GM12874 (cell line): ENCODE measurements at regions not wholly inside any gene's neighbourhood (a gene's known extent, or its start where the extent isn't known, plus 50 kb on each side); places are given as distances from the start of the nearest gene placed in this dataset.

Experiments
- TF ChIP-seq, protein P1 (sequence below): IDR thresholded peaks from 2 replicates; pipeline ENCODE4 v1.5.1; 2011; ENCODE audit warnings: low read depth, mild to moderate bottlenecking, control low read depth, low read length, moderate library complexity; ENCODE audit not compliant: insufficient read depth

DNA sequence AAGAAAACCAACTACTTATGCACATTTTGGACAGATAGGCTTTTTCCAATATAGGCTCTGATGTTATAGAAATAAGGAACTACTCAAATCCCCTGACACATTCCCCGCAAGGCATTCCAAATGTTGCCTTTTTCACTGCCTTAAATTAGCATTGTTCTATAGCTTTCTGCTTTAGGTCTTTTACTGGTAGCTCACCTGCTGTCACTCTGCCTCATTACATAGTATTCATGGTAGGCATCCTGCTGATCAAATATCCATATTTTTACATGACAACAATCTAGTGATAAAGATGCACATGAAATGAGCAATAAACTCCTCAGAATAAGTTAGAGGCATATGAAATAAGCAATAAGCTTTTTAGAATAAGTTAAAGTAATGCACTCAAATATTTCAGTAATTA, 542.7 kb downstream of the FAM133A start:
- TF ChIP-seq, protein P1, sequence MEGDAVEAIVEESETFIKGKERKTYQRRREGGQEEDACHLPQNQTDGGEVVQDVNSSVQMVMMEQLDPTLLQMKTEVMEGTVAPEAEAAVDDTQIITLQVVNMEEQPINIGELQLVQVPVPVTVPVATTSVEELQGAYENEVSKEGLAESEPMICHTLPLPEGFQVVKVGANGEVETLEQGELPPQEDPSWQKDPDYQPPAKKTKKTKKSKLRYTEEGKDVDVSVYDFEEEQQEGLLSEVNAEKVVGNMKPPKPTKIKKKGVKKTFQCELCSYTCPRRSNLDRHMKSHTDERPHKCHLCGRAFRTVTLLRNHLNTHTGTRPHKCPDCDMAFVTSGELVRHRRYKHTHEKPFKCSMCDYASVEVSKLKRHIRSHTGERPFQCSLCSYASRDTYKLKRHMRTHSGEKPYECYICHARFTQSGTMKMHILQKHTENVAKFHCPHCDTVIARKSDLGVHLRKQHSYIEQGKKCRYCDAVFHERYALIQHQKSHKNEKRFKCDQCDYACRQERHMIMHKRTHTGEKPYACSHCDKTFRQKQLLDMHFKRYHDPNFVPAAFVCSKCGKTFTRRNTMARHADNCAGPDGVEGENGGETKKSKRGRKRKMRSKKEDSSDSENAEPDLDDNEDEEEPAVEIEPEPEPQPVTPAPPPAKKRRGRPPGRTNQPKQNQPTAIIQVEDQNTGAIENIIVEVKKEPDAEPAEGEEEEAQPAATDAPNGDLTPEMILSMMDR, result no peak

DNA sequence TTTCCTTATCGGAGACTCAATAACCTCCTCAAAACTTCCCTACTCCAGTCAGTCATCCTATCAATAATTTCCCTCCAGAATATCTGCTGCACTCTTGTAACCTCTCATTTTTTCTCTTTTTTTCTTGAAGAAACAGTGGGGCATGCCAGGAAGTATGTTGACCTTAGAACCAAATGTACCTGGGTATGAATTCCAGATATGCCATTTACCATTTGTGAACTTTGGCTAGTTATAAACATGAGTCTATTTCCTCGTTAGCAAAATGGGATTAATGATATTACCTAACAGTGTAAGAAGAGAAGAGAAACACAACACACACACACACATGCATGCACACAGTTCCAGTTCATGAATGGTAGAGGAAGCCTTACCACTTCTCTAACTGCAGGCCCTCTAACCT, 578.2 kb downstream of the FAM133A start:
- TF ChIP-seq, protein P1, result no peak

DNA sequence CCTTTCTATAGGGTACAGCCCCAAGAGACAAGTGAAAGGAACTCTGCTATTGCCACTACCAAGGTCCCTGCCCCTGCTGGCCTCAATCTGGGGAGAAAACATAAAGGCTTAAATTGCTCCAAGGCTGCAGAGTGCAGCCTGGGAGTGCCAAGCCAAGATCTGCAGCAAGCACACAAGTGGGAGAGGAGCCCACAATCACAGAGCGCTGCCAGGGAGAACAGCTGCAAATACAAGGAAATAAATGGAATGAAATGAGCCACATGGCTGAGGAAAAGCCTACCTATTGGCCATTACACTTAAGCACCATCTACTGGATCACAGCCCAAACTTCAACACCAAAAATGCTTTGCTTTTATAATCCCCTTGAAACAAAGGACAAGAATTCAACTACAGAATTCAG, 582.4 kb downstream of the FAM133A start:
- TF ChIP-seq, protein P1, result no peak

DNA sequence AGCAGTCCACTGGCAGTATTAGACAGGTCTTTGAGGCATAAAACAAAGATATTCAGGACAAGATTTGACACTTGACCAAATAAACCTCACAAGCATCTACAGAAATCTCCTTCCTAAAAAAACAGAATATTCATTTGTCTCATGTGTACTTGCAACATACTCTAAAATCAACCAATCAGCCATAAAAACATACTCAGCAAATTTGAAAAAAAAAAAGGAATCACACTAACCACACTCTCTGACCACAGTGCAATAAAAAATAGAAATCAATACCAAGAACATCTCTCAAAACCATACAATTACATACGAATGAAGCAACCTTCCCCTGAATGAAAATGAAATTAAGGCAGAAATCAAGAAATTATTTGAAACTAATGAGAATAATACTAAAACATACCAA, 591.3 kb downstream of the FAM133A start:
- TF ChIP-seq, protein P1, result no peak

DNA sequence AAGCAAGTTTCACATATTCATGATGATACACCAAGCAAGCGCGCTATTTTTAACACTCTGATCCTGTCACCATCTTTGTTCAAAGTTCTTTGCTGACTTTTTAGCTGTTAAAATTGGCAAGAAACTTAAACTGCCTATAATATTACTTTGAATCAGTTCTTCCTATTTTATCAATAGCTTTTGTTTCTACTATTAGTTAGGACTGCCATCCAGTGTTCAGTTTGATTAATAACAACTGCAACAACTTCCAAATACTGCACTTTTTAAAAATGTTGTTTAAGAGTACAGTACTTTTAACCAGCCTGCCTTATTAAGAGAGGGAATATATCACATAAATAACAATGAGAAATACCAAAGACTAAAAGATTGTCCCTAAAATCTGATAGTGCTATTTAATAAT, 614.3 kb downstream of the FAM133A start:
- TF ChIP-seq, protein P1, result no peak

DNA sequence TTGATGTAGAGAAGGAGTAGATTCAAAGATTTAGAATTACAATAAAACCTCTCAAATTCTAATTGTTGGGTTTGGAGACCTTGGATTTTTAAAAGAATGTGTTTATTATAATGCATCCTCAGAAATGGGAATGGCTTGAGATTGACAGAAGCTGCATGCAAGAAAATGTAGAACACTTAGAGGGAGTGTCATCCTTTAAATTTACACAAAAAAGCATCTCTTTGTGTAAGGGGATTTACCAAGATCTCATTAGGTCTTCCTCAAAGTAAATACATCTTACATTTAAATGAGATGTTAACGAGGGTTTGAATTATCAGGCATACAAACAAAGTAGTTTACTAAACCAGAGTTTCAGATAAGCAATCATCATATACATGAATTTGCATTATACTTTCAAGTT, 615.0 kb downstream of the FAM133A start:
- TF ChIP-seq, protein P1, result no peak

DNA sequence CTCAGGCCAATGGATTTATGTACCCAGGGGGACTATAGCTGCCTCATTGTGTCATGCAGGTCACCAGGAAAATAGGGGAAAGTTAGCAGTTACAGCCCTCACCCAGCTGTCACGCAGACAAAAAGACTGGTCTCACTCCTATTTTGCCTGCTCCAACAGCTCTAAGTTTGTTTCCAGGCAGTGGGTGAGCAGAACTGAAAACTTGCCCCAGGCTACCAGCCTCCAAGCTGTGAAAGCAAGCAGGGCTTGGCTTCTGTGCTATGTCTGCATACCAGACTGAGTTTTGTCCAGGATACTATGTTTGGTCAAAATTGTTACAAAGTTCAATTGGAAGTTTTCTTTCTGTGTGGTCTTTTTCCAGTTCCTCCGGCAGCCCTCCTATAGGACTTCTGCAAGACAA, 628.4 kb downstream of the FAM133A start:
- TF ChIP-seq, protein P1, result no peak

DNA sequence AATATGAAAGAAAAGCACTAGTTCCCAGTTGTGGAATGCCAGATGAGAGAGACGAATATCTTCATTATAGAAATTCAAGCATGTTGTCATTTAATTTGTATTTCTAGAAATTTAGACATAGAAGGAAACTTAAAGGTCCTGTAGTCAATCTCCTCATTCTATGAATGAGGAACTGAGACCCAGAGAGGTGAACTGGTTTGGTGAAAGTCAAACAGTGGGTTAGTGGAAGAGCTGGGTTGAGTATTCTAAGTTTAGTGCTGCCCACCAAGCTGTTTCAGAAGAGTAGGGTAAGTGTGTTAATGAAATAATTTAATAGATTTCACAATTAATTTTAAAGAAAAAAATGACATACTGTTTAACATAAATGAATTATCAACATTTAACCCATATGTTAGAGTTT, 655.2 kb downstream of the FAM133A start:
- TF ChIP-seq, protein P1, result no peak
